Activated T-helper 17 cell treated with anti-CD3 and anti-CD28 coated beads, Interleukin-2, amount 50 U/mL, for 72 hours (primary cell): ENCODE measurements at regions not wholly inside any gene's neighbourhood (a gene's known extent, or its start where the extent isn't known, plus 50 kb on each side); places are given as distances from the start of the nearest gene placed in this dataset.
"Not testable (repeated sequence)": the region's sequence is repeated elsewhere in the genome, so short reads cannot be mapped to it uniquely, and the experiment has no call there.

Source experiments
- ATAC-seq: fragments of 150-1000 bp; cut with Tn5 transposase; replicated peaks from 2 replicates; pipeline ENCODE4 v1.10.0; 2021; ENCODE audit warnings: mild to moderate bottlenecking, moderate library complexity
- H3K27ac Mint-ChIP-seq: one replicate; pipeline ENCODE4 v1.8.0; 2022; ENCODE audit warnings: mixed read lengths
- H3K27me3 Mint-ChIP-seq: one replicate; pipeline ENCODE4 v1.8.0; 2022; ENCODE audit warnings: mixed read lengths
- H3K36me3 Mint-ChIP-seq: one replicate; pipeline ENCODE4 v1.8.0; 2022; ENCODE audit warnings: low read depth, mild to moderate bottlenecking, mixed read lengths
- H3K4me1 Mint-ChIP-seq: one replicate; pipeline ENCODE4 v1.8.0; 2022; ENCODE audit warnings: mixed read lengths
- H3K4me3 Mint-ChIP-seq: one replicate; pipeline ENCODE4 v1.8.0; 2022; ENCODE audit warnings: mild to moderate bottlenecking, mixed read lengths
- H3K9me3 Mint-ChIP-seq: one replicate; pipeline ENCODE4 v1.8.0; 2022; ENCODE audit warnings: mixed read lengths

DNA sequence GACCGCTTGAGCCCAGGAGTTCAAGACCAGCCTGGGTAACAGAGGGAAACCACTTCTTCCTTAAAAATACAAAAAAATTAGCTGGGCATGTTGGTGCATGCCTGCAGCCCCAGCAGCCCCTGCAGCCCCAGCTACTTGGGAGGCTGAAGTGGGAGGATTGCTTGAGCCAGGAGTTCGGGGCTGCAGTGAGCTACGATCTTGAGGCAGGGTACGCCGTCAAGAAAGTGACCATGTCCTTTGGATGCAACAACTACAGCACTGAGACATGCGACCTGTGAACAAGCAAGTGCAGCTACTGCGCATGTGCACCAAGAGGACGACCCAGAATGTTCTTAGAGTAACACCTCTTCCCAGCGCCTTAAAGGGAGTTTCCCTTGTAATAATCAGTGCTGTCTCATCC is 66.6 kb upstream of the ZNF479 start:
- no peaks in the 10 kb centered on the region for H3K27me3 Mint-ChIP-seq
- ATAC-seq: no peak
- no peaks in the 10 kb centered on the region for H3K9me3 Mint-ChIP-seq
- no peaks in the 10 kb centered on the region for H3K4me1 Mint-ChIP-seq
- H3K27ac Mint-ChIP-seq: no peak overlapping the region
- no peaks in the 10 kb centered on the region for H3K36me3 Mint-ChIP-seq
- no peak overlapping the region for H3K4me3 Mint-ChIP-seq

DNA sequence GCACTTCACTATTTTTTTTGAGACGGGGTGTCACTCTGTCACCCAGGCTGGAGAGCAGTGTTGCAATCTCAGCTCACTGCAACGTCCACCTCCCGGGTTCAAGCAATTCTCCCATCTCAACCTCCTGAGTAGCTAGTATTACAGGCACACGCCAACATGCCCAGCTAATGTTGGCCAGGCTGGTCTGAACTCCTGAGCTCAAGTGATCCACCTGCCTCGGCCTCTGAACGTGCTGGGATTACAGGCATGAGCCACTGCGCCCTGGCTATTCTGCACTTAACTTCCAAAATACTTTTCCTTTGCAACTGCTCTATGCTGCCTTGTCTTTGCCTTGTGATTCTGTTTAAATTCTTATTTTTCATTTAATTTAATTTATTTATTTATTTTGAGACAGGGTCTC is 67.0 kb upstream of the ZNF479 start:
- Mint-ChIP-seq H3K4me1 (no peaks in the 10 kb centered on the region), H3K4me3 (no peak overlapping the region), H3K9me3 (no peaks in the 10 kb centered on the region), H3K36me3 (no peaks in the 10 kb centered on the region), H3K27ac (no peak overlapping the region), H3K27me3 (no peaks in the 10 kb centered on the region)
- no peak for ATAC-seq

DNA sequence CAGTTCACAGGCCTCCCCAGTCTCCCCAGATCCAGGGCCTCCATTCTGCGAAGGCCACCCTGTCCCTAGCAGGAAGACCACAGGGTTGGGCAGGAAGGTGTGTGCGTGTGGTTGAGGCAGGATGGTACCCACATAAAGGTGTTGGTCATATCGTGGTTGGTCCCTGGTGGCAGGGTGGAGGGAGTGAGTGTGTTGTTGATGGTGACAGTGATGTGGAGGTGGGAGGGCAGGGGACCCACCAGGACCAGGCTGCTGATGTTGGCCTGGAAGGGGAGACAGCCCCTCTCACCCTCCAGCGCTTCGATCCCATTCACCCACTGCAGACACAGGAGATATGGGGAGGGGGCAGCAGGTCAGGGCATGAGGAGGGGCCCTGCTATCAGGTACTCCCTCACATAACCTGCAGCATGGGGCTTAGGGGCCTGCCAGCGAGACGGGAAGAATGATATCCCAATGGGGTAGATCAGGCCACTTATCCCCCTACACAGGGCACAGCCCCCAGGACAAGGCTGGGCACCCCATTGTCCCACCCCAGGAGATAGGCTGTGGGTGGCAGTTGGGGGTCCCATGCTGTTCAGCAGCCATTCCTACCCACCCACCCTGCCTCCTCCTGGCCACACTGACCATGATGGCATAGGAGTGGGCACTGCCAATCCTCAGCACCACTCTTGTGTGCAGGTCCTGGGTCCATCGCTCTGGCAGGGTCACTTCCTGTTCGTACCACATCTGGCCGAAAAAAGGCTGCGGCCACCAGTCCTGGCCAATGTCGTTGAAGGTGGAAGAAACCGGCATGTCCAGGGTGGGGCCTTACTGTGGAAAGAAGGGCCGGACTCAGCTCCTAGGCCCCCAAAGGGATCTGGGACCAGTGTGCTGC is 69.0 kb upstream of the ZNF479 start:
- ATAC-seq: no peak
- Mint-ChIP-seq H3K36me3 (no peaks in the 10 kb centered on the region), H3K9me3 (no peaks in the 10 kb centered on the region), H3K27me3 (no peaks in the 10 kb centered on the region), H3K4me3 (no peak overlapping the region), H3K27ac (no peak overlapping the region), H3K4me1 (no peaks in the 10 kb centered on the region)

DNA sequence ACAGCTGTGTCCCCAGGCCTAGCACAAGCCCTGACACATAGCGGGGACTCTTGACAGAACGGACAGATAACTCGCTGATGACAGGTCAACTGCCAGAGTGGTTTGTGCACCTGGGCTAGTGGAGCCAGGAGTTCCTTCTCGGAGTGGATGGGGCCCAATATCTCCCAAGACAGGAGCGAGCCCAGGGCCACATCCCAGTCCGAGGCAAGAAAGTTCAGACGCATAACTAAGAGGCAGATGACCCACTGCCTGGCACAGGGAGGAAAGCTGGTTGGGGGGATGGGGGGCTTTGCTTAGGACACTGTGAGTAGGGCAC is 69.6 kb upstream of the ZNF479 start:
- H3K9me3 Mint-ChIP-seq: no peaks in the 10 kb centered on the region
- H3K36me3 Mint-ChIP-seq: no peaks in the 10 kb centered on the region
- H3K4me3 Mint-ChIP-seq: no peak overlapping the region
- no peak for ATAC-seq
- no peak overlapping the region for H3K27ac Mint-ChIP-seq
- no peaks in the 10 kb centered on the region for H3K4me1 Mint-ChIP-seq
- no peaks in the 10 kb centered on the region for H3K27me3 Mint-ChIP-seq

DNA sequence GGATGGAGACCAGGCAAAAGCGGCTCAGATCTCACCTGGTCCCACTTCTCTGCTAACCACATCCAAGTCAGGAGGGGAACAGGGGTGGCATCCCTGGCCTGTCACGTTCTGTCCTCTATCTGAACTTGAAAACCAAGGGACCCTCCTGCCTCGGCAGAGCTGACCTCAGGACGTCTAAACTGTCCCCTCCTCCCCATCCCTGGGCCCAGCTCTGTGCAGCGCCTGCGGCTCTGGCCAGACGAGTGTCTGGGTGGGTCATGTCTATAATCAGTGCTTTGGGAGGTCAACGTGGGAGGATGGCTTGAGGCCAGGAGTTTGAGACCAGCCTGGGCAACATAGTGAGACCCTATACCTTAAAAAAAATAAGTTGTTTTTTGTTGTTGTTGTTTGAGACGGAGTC is 70.0 kb upstream of the ZNF479 start:
- Mint-ChIP-seq H3K36me3 (no peaks in the 10 kb centered on the region), H3K4me1 (no peaks in the 10 kb centered on the region), H3K9me3 (no peaks in the 10 kb centered on the region), H3K4me3 (no peak overlapping the region), H3K27me3 (no peaks in the 10 kb centered on the region), H3K27ac (no peak overlapping the region)
- ATAC-seq: no peak

DNA sequence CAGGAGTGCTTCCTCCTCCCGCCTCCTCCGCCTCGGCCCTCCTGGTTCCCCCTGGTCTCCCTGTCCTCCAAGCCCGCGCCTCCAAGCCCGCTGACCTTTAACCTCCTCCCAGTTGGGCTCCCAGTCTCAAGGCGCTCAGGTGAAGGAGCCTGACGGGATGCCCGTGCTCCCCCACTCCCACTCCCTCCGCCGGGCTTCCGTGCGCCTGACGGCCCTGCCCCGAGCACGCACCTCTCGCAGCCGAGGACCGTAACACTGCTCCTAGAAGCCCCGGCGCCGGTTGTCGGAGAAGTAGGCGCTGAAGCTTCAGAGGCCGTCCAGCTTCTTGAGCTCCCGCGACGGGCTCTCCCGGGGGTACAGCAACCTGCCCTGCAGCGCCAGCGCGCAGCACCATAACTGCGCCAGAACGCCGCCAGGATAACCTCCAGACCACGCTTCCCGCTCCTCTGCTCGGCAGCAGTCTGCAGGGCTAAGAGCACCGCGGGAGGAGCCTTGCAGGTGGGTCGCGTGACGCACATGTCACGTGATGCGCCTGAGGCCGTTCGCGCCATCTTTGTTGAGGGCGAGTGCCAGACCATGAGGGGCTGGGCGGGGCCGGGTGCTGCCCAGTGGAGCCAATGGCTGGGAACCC is 71.0 kb upstream of the ZNF479 start:
- H3K4me3 Mint-ChIP-seq: no peak overlapping the region
- no peaks in the 10 kb centered on the region for H3K4me1 Mint-ChIP-seq
- H3K27me3 Mint-ChIP-seq: no peaks in the 10 kb centered on the region
- ATAC-seq: no peak
- H3K36me3 Mint-ChIP-seq: no peaks in the 10 kb centered on the region
- no peak overlapping the region for H3K27ac Mint-ChIP-seq
- peaks cover 8% of the 10 kb centered on the region for H3K9me3 Mint-ChIP-seq

DNA sequence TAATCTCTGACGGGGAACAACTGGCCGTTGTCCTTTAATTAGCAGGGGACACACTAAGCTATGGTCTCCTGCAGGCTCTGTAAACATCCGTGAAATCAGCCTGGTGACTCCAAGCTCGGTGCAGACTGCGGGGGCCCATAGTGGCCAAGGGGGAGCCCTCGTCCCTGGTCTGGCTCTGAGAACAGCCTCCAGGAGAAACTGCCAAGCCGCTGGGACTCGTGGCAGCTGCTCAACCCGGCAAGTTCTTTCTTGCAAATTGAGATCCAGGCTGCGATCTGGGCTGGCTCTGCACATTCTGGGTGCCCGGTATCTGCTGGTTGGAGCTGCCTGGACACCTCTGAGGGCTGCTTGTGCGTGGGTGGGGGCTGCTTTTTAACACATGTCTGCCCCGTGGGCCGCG is 71.6 kb upstream of the ZNF479 start:
- H3K27me3 Mint-ChIP-seq, H3K36me3 Mint-ChIP-seq, H3K4me3 Mint-ChIP-seq, H3K9me3 Mint-ChIP-seq, H3K4me1 Mint-ChIP-seq, ATAC-seq, H3K27ac Mint-ChIP-seq: not testable (repeated sequence)

DNA sequence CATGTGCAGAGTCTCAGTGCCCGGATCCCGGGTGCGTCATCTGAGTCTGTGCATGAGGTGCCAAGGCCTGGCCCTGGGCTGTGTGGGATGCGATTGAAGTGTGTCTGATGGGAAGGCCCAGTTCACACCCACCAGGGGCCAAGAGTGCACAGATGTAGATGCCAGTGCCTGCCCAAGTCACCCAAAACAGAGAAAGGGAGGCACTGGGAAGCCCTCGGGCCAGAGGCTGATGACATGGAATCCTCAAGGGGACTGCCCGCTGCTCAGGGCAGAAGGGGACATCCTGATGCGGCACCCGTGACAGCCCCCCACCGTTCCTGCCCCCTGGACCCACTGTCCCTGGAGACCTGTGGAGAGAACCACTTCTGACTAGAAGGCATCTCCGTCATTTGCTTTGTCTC is 72.2 kb upstream of the ZNF479 start:
- ATAC-seq: no peak
- no peaks in the 10 kb centered on the region for H3K36me3 Mint-ChIP-seq
- no peaks in the 10 kb centered on the region for H3K27me3 Mint-ChIP-seq
- no peaks in the 10 kb centered on the region for H3K4me1 Mint-ChIP-seq
- H3K4me3 Mint-ChIP-seq: no peak overlapping the region
- no peak overlapping the region for H3K27ac Mint-ChIP-seq
- peaks cover 13% of the 10 kb centered on the region for H3K9me3 Mint-ChIP-seq

DNA sequence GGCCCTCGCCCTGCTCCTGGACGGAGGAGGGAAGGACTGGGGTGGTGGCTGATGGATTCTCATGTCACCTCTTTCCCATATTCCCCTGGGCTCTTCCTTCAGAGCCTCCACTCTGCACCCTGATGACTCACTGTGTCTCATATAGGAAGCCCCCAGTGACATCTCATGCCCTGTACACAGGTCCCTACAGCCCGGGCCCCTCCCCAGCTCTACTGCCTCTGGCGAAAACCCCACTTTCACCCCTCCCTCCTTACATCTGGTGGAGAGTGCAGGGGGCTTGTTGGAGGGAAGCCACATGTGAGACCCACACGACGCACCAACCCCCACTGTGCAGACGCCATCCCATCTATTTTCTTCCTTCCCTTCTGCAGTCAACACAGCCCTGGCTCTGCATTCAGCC is 72.8 kb upstream of the ZNF479 start:
- Mint-ChIP-seq H3K27ac (no peak overlapping the region), H3K27me3 (no peaks in the 10 kb centered on the region), H3K4me3 (no peak overlapping the region), H3K4me1 (no peaks in the 10 kb centered on the region), H3K9me3 (peaks cover 13% of the 10 kb centered on the region), H3K36me3 (no peaks in the 10 kb centered on the region)
- ATAC-seq: no peak

DNA sequence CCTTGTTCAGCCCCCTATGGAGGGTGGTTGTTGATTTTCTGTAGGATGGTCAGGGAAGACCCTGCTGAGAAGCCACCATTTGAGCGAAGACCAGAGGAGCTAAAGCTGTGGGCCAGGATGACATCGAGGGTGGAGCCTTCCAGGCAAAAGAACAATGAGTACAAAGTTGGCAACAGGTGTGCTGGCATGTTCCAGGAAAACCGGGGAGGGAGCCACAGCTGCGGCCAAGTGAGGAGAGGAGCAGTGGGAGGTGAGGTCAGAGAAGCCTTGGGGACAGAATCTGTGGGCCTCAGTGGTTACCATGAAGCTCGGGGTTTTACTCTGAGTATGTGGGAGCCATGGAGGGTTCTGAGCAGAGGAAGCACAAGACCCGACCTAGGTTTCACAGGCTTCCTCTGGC is 75.6 kb upstream of the ZNF479 start:
- H3K27ac Mint-ChIP-seq: no peak overlapping the region
- H3K4me1 Mint-ChIP-seq: no peaks in the 10 kb centered on the region
- peaks cover 17% of the 10 kb centered on the region for H3K9me3 Mint-ChIP-seq
- H3K36me3 Mint-ChIP-seq: no peaks in the 10 kb centered on the region
- H3K4me3 Mint-ChIP-seq: no peak overlapping the region
- no peaks in the 10 kb centered on the region for H3K27me3 Mint-ChIP-seq
- ATAC-seq: no peak

DNA sequence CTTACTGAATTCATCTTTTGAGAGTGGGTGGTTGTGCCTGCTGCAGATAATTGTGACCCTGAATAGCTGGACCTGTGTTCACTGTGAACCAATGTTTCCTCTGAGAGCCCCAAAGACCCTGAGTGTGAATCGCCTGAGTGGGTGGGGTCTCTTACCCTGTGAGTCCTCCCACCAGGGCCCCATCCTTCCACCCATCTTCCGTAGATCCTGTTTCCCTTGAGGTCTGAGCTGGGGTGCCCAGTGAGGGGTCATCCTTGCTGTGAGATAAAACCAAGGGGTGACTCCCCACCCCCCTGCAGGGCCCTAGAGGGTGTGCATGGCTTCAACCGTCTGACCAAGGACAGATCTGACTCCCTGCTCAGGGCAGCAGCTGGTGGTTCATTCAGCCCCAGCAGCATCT is 78.0 kb upstream of the ZNF479 start:
- no peaks in the 10 kb centered on the region for H3K4me1 Mint-ChIP-seq
- no peaks in the 10 kb centered on the region for H3K27me3 Mint-ChIP-seq
- H3K9me3 Mint-ChIP-seq: peaks cover 22% of the 10 kb centered on the region
- no peaks in the 10 kb centered on the region for H3K36me3 Mint-ChIP-seq
- H3K4me3 Mint-ChIP-seq: no peak overlapping the region
- H3K27ac Mint-ChIP-seq: no peak overlapping the region
- no peak for ATAC-seq

DNA sequence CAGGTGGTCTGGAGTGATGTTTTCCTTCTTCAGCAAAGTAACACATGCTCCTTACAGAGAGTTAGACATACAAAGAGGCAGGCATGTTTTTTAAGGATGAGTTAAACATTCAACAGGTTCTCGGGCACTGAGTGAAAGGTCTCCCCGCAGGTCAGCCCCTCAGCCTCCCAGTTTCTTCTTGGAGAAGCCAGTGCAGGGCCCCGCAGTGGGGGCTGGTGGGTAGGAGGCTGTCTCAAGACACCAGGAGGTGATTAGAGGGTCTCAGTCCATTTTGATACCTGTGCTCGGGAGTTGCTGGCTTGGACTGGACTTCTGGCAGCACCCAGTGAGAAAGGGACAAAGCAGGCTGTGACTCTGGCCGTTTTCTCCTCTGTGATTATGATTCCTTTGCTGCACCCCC is 78.6 kb upstream of the ZNF479 start:
- Mint-ChIP-seq H3K9me3 (peaks cover 29% of the 10 kb centered on the region), H3K27me3 (no peaks in the 10 kb centered on the region), H3K4me3 (no peak overlapping the region), H3K27ac (no peak overlapping the region), H3K4me1 (no peaks in the 10 kb centered on the region), H3K36me3 (no peaks in the 10 kb centered on the region)
- no peak for ATAC-seq

DNA sequence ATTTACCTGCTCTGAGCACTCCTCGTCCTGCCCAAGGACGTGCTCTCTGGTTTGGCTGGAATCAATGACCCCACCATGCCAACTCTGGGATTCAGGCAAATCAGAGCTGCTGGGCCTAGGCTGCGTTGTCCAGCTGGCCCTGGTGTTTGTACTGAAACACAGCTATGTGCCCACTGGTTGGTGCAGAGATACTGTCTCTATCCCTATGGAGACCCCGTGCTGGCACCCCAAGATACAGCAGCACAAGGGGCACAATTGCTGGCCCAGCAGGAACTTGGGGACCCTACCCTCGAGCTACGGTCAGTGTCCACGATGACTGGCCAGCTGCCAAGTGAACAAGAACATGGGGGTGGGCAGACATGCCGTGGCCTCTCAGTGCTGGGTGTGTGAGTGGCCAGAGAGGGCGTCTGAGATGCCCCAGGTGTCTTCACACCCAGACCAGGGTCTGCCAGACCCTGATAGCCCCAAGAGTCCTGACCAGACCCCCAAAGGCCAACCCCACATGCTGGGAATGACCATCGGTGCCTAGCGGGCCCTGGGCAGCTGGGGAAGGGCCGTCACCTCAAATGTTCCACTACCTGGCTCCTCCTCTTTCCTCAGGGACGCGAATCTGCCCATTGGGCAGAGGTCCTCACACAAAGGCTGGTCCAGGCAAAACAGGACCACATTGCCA is 79.3 kb upstream of the ZNF479 start:
- Mint-ChIP-seq H3K27ac (no peak overlapping the region), H3K4me3 (no peak overlapping the region), H3K9me3 (peaks cover 34% of the 10 kb centered on the region), H3K4me1 (no peaks in the 10 kb centered on the region), H3K27me3 (no peaks in the 10 kb centered on the region), H3K36me3 (no peaks in the 10 kb centered on the region)
- ATAC-seq: no peak

DNA sequence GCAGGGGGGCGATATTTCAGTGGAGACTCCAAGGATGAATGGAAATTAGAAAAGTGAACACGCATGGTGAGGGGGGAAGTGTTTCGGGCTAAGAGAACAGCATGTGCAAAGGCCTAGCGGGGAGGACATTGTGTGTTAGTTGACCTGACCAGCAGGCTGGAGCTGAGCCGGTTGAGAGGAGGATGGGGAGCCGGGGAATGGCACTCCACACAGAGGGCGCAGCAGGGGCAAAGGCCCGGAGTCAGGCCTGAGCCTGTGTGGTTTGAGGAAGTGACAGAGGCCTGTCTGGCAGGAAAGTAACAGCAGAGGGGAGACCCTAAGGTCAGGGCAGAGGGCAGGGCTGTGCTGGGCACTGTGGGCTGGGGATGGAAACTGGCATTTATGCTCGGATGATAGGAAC is 83.2 kb upstream of the ZNF479 start:
- ATAC-seq: no peak
- Mint-ChIP-seq H3K4me1 (peaks cover 4% of the 10 kb centered on the region), H3K4me3 (no peak overlapping the region), H3K27me3 (no peaks in the 10 kb centered on the region), H3K27ac (no peak overlapping the region), H3K36me3 (no peaks in the 10 kb centered on the region), H3K9me3 (peaks cover 54% of the 10 kb centered on the region)

DNA sequence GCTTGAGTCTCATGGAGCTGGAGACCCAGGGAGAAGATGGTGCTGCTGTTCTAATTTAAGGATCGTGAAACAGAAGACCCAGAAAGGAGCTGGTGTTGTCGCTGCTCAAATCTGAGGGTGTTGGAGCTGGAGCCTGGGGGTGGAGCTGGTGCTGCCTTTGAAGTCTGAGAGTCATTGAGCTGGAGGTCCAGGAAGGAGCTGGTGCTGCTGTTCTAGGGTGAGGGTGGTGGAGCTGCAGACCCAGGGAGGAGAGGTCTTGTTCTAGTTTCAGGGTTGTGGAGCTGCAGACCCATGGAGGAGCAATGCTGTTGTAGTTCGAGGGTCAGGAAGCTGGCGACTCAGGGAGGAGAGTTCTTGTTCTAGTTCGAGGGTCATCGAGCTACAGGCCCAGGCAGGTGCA is 84.1 kb upstream of the ZNF479 start:
- no peaks in the 10 kb centered on the region for H3K36me3 Mint-ChIP-seq
- H3K4me3 Mint-ChIP-seq: no peak overlapping the region
- H3K27me3 Mint-ChIP-seq: no peaks in the 10 kb centered on the region

More for the DNA sequence above, 84.1 kb upstream of the ZNF479 start:
- Mint-ChIP-seq H3K4me1 (peaks cover 10% of the 10 kb centered on the region), H3K9me3 (peaks cover 63% of the 10 kb centered on the region), H3K27ac (no peak overlapping the region)
- no peak for ATAC-seq
